GM19239 (cell line): ENCODE measurements at regions not wholly inside any gene's neighbourhood (a gene's known extent, or its start where the extent isn't known, plus 50 kb on each side); places are given as distances from the start of the nearest gene placed in this dataset.
"Not testable (repeated sequence)": the region's sequence is repeated elsewhere in the genome, so short reads cannot be mapped to it uniquely, and the experiment has no call there.

ENCODE experiments used
- DNase-seq: peaks from one replicate; pipeline ENCODE4 v3.0.0; 2011; ENCODE audit warnings: low spot score; ENCODE audit not compliant: insufficient read length
- FAIRE-seq: peaks from 2 replicates; lab custom pipeline; 2011; peaks lifted over from hg19 to GRCh38; lab: Jason Lieb, UNC

GRCh38 chr11:69569306-69570200 lies 71.4 kb upstream of the CCND1 start:
- no peak for FAIRE-seq
- no peak for DNase-seq

GRCh38 chr11:69572233-69572860 lies 68.6 kb upstream of the CCND1 start:
- DNase-seq, result no peak
- no peak for FAIRE-seq

GRCh38 chr11:69572861-69573260 lies 68.1 kb upstream of the CCND1 start:
- no peak for FAIRE-seq

GRCh38 chr11:69573761-69574607 lies 67.0 kb upstream of the CCND1 start:
- FAIRE-seq (no peak), DNase-seq (no peak)

More at GRCh38 chr11:69572861-69573260, 68.1 kb upstream of the CCND1 start:
- DNase-seq, result no peak

- no peak for DNase-seq
- no peak for FAIRE-seq
Observed at GRCh38 chr11:69574608-69575255, 66.2 kb upstream of the CCND1 start.

DNA sequence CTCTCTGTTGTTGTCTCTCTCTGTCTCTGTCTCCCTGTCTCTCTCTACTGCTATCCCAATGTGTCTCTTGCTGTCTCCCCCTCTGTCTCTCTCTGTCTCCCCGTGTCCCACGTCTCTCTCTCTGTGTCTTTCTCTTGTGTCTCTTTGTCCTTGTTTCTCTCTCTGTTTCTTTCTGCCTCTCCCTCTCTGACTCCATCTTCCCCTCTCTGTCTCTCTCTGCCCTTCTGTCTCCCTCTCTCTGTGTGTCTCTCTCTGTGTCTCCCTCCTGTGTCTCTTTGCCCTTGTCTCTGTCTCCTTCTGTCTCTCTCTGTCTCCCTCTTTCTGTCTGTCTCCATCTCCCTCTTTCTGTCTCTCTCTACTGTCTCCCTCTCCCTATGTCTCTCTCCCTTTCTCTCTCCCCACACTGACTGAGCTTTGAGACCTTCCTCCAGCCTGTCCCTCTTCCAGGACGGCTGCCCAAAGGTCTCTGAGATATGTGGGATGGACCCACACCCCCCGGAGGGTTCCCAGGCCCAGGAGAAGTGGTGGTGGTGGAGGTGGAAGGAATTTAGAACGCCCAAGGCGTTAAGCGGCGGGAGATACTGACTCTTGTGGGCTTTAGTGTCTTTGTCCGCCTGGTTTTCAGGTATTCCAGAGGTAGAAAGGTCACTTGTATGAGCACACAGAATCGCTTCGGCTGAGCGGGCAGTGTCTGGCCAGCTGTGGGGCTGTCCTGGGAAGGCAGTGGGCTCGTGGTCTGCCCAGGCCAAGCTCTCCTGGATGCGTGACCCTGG lies 65.5 kb upstream of the CCND1 start:
- DNase-seq (no peak), FAIRE-seq (no peak)

- FAIRE-seq (no peak), DNase-seq (no peak)
Observed at GRCh38 chr11:69576069-69576782, 64.7 kb upstream of the CCND1 start.

- FAIRE-seq, result no peak
- no peak for DNase-seq
Observed at GRCh38 chr11:69578167-69578566, 62.8 kb upstream of the CCND1 start.

- DNase-seq (no peak), FAIRE-seq (no peak)
Observed at GRCh38 chr11:69580529-69580928, 60.4 kb upstream of the CCND1 start.

DNA sequence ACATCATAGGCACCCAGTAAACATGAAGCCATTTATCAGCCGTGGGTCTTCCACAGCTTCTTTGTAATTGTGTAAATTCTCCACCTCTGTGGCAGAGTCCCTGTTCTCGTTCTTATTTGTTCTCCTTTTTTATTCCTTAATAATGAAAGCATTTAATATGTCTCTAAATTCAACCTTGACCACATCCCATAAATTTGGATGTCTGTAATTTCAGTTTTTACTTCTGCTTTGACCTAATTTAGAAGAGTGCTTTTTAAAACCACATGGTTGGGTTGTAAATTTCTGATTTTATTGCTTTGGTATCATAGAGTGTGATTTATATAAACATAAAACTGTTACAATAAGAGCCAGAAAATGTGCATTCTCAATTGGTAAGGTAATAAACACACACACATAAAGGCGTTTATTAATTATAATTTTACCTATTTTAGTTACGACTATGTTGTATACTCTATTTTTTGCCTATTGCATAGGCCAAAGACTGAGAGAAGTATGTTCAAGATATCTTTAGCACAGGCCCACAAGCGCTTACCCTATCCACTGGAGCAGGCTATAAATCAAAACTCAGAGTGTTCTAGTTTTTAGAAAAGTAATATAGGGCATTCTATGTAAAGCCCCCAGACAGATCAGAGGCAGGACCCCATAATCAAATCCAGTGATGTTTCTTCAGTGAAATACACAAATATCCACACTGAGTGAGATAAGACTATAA lies 58.0 kb upstream of the CCND1 start:
- FAIRE-seq (no peak), DNase-seq (no peak)

- no peak for FAIRE-seq
- DNase-seq, result no peak
Observed at GRCh38 chr11:69584160-69584559, 56.8 kb upstream of the CCND1 start.

DNA sequence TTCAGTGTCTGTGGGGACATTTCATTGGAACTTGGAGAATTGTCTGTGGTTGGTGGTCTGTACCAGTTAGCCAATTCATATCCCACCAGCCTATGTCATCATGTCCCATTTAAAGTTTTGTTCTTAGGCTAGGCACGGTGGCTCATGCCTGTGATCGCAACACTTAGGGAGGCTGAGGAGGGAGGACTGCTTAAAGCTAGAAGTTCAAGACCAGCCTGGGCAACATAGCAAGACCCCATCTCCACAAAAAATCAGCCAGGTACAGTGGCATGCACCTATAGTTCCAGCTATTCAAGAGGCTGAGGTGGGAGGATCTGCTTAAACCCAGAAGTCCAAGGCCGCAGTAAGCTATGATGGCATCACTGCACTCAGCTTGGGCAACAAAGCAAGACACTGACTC lies 55.6 kb upstream of the CCND1 start:
- no peak for DNase-seq
- FAIRE-seq, result no peak

DNA sequence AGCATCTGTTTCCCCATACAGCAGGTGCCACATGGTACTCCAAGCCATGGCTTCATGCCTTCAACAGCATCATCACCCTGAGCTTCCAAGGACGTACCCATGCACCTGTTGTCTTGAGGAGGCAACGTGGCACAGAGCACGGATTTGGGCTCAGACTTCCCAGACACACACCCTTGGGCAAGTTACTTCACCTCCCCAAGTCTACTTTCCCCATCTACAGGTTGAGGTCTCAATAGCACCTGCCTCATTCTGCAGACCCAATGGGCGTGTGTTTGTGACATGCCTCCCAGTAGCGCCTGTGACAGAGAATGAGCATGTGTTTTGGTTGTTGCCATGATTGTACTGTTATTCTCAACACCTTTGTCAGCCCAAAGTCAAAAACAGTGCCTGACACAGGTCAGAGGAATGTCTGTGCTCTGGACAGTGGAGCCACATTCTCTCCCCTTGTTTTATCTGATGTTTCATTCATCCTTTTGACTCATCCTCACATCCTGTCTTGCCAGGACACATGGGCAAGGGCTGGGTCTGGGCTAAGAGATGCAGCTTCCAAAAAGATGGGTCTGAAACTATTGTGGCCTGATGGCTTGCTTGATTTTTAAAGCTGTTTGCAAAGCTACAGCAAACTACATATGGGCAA lies 53.4 kb upstream of the CCND1 start:
- DNase-seq (no peak), FAIRE-seq (no peak)

- DNase-seq (no peak), FAIRE-seq (no peak)
Observed at GRCh38 chr11:69588270-69588669, 52.7 kb upstream of the CCND1 start.

GRCh38 chr11:69590088-69590487 lies 50.9 kb upstream of the CCND1 start:
- FAIRE-seq, DNase-seq: not testable (repeated sequence)
